ENCODE measurements at regions not wholly inside any gene's neighbourhood (a gene's known extent, or its start where the extent isn't known, plus 50 kb on each side); places are given as distances from the start of the nearest gene placed in this dataset.

GRCh38 chr6:92024110-92024509 is 1395.2 kb downstream of the EPHA7 start:
- H3K9me3 ChIP-seq (ENCODE audit: control insufficient read depth, insufficient read depth, low read length), result no peaks in the 10 kb centered on the region
- no peak overlapping the region for H3K27ac ChIP-seq (ENCODE audit: low read depth, low read length)
- no peak overlapping the region for H3K4me3 ChIP-seq (ENCODE audit: low read depth, low read length)
- DNase-seq (ENCODE audit: low read depth in 4 of 6, low spot score in 6 of 6), result no peak
- H3K4me1 ChIP-seq (ENCODE audit: control insufficient read depth, insufficient read depth, low read length), result no peaks in the 10 kb centered on the region
- WGBS (ENCODE audit: insufficient coverage), result no CpG with 5 or more reads among the region's 1 CpG
- H3K36me3 ChIP-seq (ENCODE audit: control insufficient read depth, insufficient read depth, low read length), result no peaks in the 10 kb centered on the region
- H3K27me3 ChIP-seq (ENCODE audit: control insufficient read depth, insufficient read depth, low read length), result no peaks in the 10 kb centered on the region

GRCh38 chr6:92023410-92023966 is 1395.9 kb downstream of the EPHA7 start:
- no peaks in the 10 kb centered on the region for H3K36me3 ChIP-seq (ENCODE audit: control insufficient read depth, insufficient read depth, low read length)
- H3K27me3 ChIP-seq (ENCODE audit: control insufficient read depth, insufficient read depth, low read length), result no peaks in the 10 kb centered on the region
- no peak overlapping the region for H3K27ac ChIP-seq (ENCODE audit: low read depth, low read length)
- DNase-seq (ENCODE audit: low read depth in 4 of 6, low spot score in 6 of 6), result no peak
- no peaks in the 10 kb centered on the region for H3K4me1 ChIP-seq (ENCODE audit: control insufficient read depth, insufficient read depth, low read length)
- 94% methylated on average over 2 of the region's 2 CpGs for WGBS (ENCODE audit: insufficient coverage)
- H3K4me3 ChIP-seq (ENCODE audit: low read depth, low read length), result no peak overlapping the region
- H3K9me3 ChIP-seq (ENCODE audit: control insufficient read depth, insufficient read depth, low read length), result no peaks in the 10 kb centered on the region

GRCh38 chr6:92011681-92012245 is 1407.6 kb downstream of the EPHA7 start:
- no peaks in the 10 kb centered on the region for H3K27me3 ChIP-seq (ENCODE audit: control insufficient read depth, insufficient read depth, low read length)
- H3K9me3 ChIP-seq (ENCODE audit: control insufficient read depth, insufficient read depth, low read length), result no peaks in the 10 kb centered on the region
- WGBS (ENCODE audit: insufficient coverage), result 90% methylated on average over 29 of the region's 29 CpGs
- no peak overlapping the region for H3K4me3 ChIP-seq (ENCODE audit: low read depth, low read length)
- H3K4me1 ChIP-seq (ENCODE audit: control insufficient read depth, insufficient read depth, low read length), result no peaks in the 10 kb centered on the region
- no peak overlapping the region for H3K27ac ChIP-seq (ENCODE audit: low read depth, low read length)
- DNase-seq (ENCODE audit: low read depth in 4 of 6, low spot score in 6 of 6), result no peak
- no peaks in the 10 kb centered on the region for H3K36me3 ChIP-seq (ENCODE audit: control insufficient read depth, insufficient read depth, low read length)

GRCh38 chr6:92008757-92009502 is 1410.4 kb downstream of the EPHA7 start:
- no peak overlapping the region for H3K27ac ChIP-seq (ENCODE audit: low read depth, low read length)
- no peaks in the 10 kb centered on the region for H3K4me1 ChIP-seq (ENCODE audit: control insufficient read depth, insufficient read depth, low read length)
- no peaks in the 10 kb centered on the region for H3K27me3 ChIP-seq (ENCODE audit: control insufficient read depth, insufficient read depth, low read length)
- no peaks in the 10 kb centered on the region for H3K36me3 ChIP-seq (ENCODE audit: control insufficient read depth, insufficient read depth, low read length)
- H3K9me3 ChIP-seq (ENCODE audit: control insufficient read depth, insufficient read depth, low read length), result no peaks in the 10 kb centered on the region
- DNase-seq (ENCODE audit: low read depth in 4 of 6, low spot score in 6 of 6), result no peak
- H3K4me3 ChIP-seq (ENCODE audit: low read depth, low read length), result no peak overlapping the region
- WGBS (ENCODE audit: insufficient coverage), result 100% methylated on average over 1 of the region's 7 CpGs

- no CpG with 5 or more reads among the region's 3 CpGs for WGBS (ENCODE audit: insufficient coverage)
- H3K36me3 ChIP-seq (ENCODE audit: control insufficient read depth, insufficient read depth, low read length), result no peaks in the 10 kb centered on the region
- H3K9me3 ChIP-seq (ENCODE audit: control insufficient read depth, insufficient read depth, low read length), result no peaks in the 10 kb centered on the region
- H3K4me1 ChIP-seq (ENCODE audit: control insufficient read depth, insufficient read depth, low read length), result no peaks in the 10 kb centered on the region
- no peaks in the 10 kb centered on the region for H3K27me3 ChIP-seq (ENCODE audit: control insufficient read depth, insufficient read depth, low read length)
- DNase-seq (ENCODE audit: low read depth in 4 of 6, low spot score in 6 of 6), result no peak
- H3K27ac ChIP-seq (ENCODE audit: low read depth, low read length), result no peak overlapping the region
- no peak overlapping the region for H3K4me3 ChIP-seq (ENCODE audit: low read depth, low read length)
These were observed 1413.2 kb upstream of the MAP3K7 start for GRCh38 chr6:92000112-92000511.

- WGBS (ENCODE audit: insufficient coverage), result no CpG with 5 or more reads among the region's 1 CpG
- Histone ChIP-seq H3K27me3 (ENCODE audit: control insufficient read depth, insufficient read depth, low read length) (no peaks in the 10 kb centered on the region), H3K9me3 (ENCODE audit: control insufficient read depth, insufficient read depth, low read length) (peaks cover 1% of the 10 kb centered on the region)
These were observed 1407.9 kb upstream of the MAP3K7 start for GRCh38 chr6:91994787-91995186.

GRCh38 chr6:91982559-91982958 is 1395.7 kb upstream of the MAP3K7 start:
- Histone ChIP-seq H3K4me1 (ENCODE audit: control insufficient read depth, insufficient read depth, low read length) (no peaks in the 10 kb centered on the region), H3K27ac (ENCODE audit: low read depth, low read length) (no peak overlapping the region), H3K4me3 (ENCODE audit: low read depth, low read length) (no peak overlapping the region), H3K27me3 (ENCODE audit: control insufficient read depth, insufficient read depth, low read length) (no peaks in the 10 kb centered on the region), H3K36me3 (ENCODE audit: control insufficient read depth, insufficient read depth, low read length) (no peaks in the 10 kb centered on the region), H3K9me3 (ENCODE audit: control insufficient read depth, insufficient read depth, low read length) (no peaks in the 10 kb centered on the region)
- peak in 5 of 6 donors; percentile 2 to 36 (median 22) for DNase-seq (ENCODE audit: low read depth in 4 of 6, low spot score in 6 of 6)

More at GRCh38 chr6:91994787-91995186, 1407.9 kb upstream of the MAP3K7 start:
- no peaks in the 10 kb centered on the region for H3K36me3 ChIP-seq (ENCODE audit: control insufficient read depth, insufficient read depth, low read length)
- no peak overlapping the region for H3K4me3 ChIP-seq (ENCODE audit: low read depth, low read length)
- no peaks in the 10 kb centered on the region for H3K4me1 ChIP-seq (ENCODE audit: control insufficient read depth, insufficient read depth, low read length)
- H3K27ac ChIP-seq (ENCODE audit: low read depth, low read length), result no peak overlapping the region
- DNase-seq (ENCODE audit: low read depth in 4 of 6, low spot score in 6 of 6), result no peak

- DNase-seq (ENCODE audit: low read depth in 4 of 6, low spot score in 6 of 6), result no peak
- H3K4me3 ChIP-seq (ENCODE audit: low read depth, low read length), result no peak overlapping the region
- H3K36me3 ChIP-seq (ENCODE audit: control insufficient read depth, insufficient read depth, low read length), result no peaks in the 10 kb centered on the region
- WGBS (ENCODE audit: insufficient coverage), result 100% methylated on average over 1 of the region's 1 CpG
- H3K27me3 ChIP-seq (ENCODE audit: control insufficient read depth, insufficient read depth, low read length), result no peaks in the 10 kb centered on the region
- H3K4me1 ChIP-seq (ENCODE audit: control insufficient read depth, insufficient read depth, low read length), result no peaks in the 10 kb centered on the region
- no peaks in the 10 kb centered on the region for H3K9me3 ChIP-seq (ENCODE audit: control insufficient read depth, insufficient read depth, low read length)
- no peak overlapping the region for H3K27ac ChIP-seq (ENCODE audit: low read depth, low read length)
These were observed 1389.9 kb upstream of the MAP3K7 start for GRCh38 chr6:91976797-91977196.

- peaks cover 7% of the 10 kb centered on the region for H3K9me3 ChIP-seq (ENCODE audit: control insufficient read depth, insufficient read depth, low read length)
- DNase-seq (ENCODE audit: low read depth in 4 of 6, low spot score in 6 of 6), result no peak
- H3K36me3 ChIP-seq (ENCODE audit: control insufficient read depth, insufficient read depth, low read length), result no peaks in the 10 kb centered on the region
- WGBS (ENCODE audit: insufficient coverage), result 100% methylated on average over 2 of the region's 2 CpGs
- H3K27me3 ChIP-seq (ENCODE audit: control insufficient read depth, insufficient read depth, low read length), result no peaks in the 10 kb centered on the region
- H3K4me3 ChIP-seq (ENCODE audit: low read depth, low read length), result no peak overlapping the region
- no peaks in the 10 kb centered on the region for H3K4me1 ChIP-seq (ENCODE audit: control insufficient read depth, insufficient read depth, low read length)
- H3K27ac ChIP-seq (ENCODE audit: low read depth, low read length), result no peak overlapping the region
These were observed 1383.8 kb upstream of the MAP3K7 start for GRCh38 chr6:91970700-91971099.

GRCh38 chr6:91965872-91966271 is 1379.0 kb upstream of the MAP3K7 start:
- Histone ChIP-seq H3K27me3 (ENCODE audit: control insufficient read depth, insufficient read depth, low read length) (no peaks in the 10 kb centered on the region), H3K4me3 (ENCODE audit: low read depth, low read length) (no peak overlapping the region), H3K27ac (ENCODE audit: low read depth, low read length) (no peak overlapping the region), H3K4me1 (ENCODE audit: control insufficient read depth, insufficient read depth, low read length) (no peaks in the 10 kb centered on the region), H3K36me3 (ENCODE audit: control insufficient read depth, insufficient read depth, low read length) (no peaks in the 10 kb centered on the region), H3K9me3 (ENCODE audit: control insufficient read depth, insufficient read depth, low read length) (peaks cover 10% of the 10 kb centered on the region)
- no peak for DNase-seq (ENCODE audit: low read depth in 4 of 6, low spot score in 6 of 6)
- 93% methylated on average over 1 of the region's 1 CpG for WGBS (ENCODE audit: insufficient coverage)
